NT2/D1 (cell line): ENCODE measurements at regions not wholly inside any gene's neighbourhood (a gene's known extent, or its start where the extent isn't known, plus 50 kb on each side); places are given as distances from the start of the nearest gene placed in this dataset.

ENCODE experiments used
- DNase-seq: peaks from one replicate; pipeline ENCODE4 v3.0.0-alpha.2; 2011; ENCODE audit warnings: low read depth, low spot score
- H3K27me3 ChIP-seq: 2 replicates; pipeline ENCODE4 v1.6.0; 2011; ENCODE audit warnings: mild to moderate bottlenecking; ENCODE audit not compliant: insufficient read length, insufficient read depth
- H3K36me3 ChIP-seq: 2 replicates; pipeline ENCODE4 v1.6.1; 2011; ENCODE audit warnings: mild to moderate bottlenecking, low read length, mixed read lengths; ENCODE audit not compliant: insufficient read depth, insufficient read length
- H3K4me1 ChIP-seq: 2 replicates; pipeline ENCODE4 v1.5.1; 2011; ENCODE audit not compliant: insufficient read depth, insufficient read length
- H3K4me3 ChIP-seq: 2 replicates; pipeline ENCODE4 v1.5.1; 2011; ENCODE audit warnings: low read depth; ENCODE audit not compliant: insufficient read length
- H3K9ac ChIP-seq: 2 replicates; pipeline ENCODE4 v1.6.0; 2011; ENCODE audit warnings: low read depth; ENCODE audit not compliant: insufficient read length
- H3K9me3 ChIP-seq: 2 replicates; pipeline ENCODE4 v1.5.1; 2011; ENCODE audit warnings: mild to moderate bottlenecking, low read length; ENCODE audit not compliant: insufficient read depth
- SUZ12 ChIP-seq: IDR thresholded peaks from 2 replicates; pipeline ENCODE4 v1.6.1; 2011; ENCODE audit not compliant: insufficient read length, insufficient read depth; ENCODE audit errors: extremely low read depth
- YY1 ChIP-seq: IDR thresholded peaks from 2 replicates; pipeline ENCODE4 v1.6.1; 2011; ENCODE audit not compliant: insufficient read length, insufficient read depth
- ZNF274 ChIP-seq: IDR thresholded peaks from 2 replicates; pipeline ENCODE4 v1.6.1; 2011; ENCODE audit warnings: mild to moderate bottlenecking, low read depth, low read length

GRCh38 chr11:115699326-115699725 is 195.1 kb upstream of the CADM1 start:
- TF ChIP-seq SUZ12 (no peak), ZNF274 (no peak), YY1 (no peak)
- Histone ChIP-seq H3K9me3 (no peaks in the 10 kb centered on the region), H3K36me3 (no peaks in the 10 kb centered on the region), H3K4me3 (no peak overlapping the region), H3K9ac (no peak overlapping the region), H3K4me1 (peaks cover 4% of the 10 kb centered on the region), H3K27me3 (no peaks in the 10 kb centered on the region)
- no peak for DNase-seq

- Histone ChIP-seq H3K4me3 (no peak overlapping the region), H3K36me3 (no peaks in the 10 kb centered on the region), H3K4me1 (peaks cover 4% of the 10 kb centered on the region), H3K9ac (no peak overlapping the region), H3K9me3 (no peaks in the 10 kb centered on the region), H3K27me3 (no peaks in the 10 kb centered on the region)
- no peak for TF ChIP-seq YY1
- no peak for TF ChIP-seq SUZ12
- TF ChIP-seq ZNF274, result no peak
- no peak for DNase-seq
Measured at GRCh38 chr11:115698243-115698642, 194.0 kb upstream of the CADM1 start.

GRCh38 chr11:115696563-115696962 is 192.3 kb upstream of the CADM1 start:
- Histone ChIP-seq H3K9me3 (no peaks in the 10 kb centered on the region), H3K27me3 (no peaks in the 10 kb centered on the region), H3K4me1 (peaks cover 4% of the 10 kb centered on the region), H3K4me3 (no peak overlapping the region), H3K36me3 (no peaks in the 10 kb centered on the region), H3K9ac (no peak overlapping the region)
- DNase-seq, result no peak
- no peak for TF ChIP-seq SUZ12
- TF ChIP-seq YY1, result no peak
- TF ChIP-seq ZNF274, result no peak

GRCh38 chr11:115695677-115696364 is 191.6 kb upstream of the CADM1 start:
- no peak for DNase-seq
- TF ChIP-seq SUZ12 (no peak), YY1 (no peak), ZNF274 (no peak)
- Histone ChIP-seq H3K36me3 (no peaks in the 10 kb centered on the region), H3K27me3 (no peaks in the 10 kb centered on the region), H3K4me3 (no peak overlapping the region), H3K9me3 (no peaks in the 10 kb centered on the region), H3K9ac (no peak overlapping the region), H3K4me1 (peaks cover 4% of the 10 kb centered on the region)

- no peaks in the 10 kb centered on the region for H3K9me3 ChIP-seq
- H3K36me3 ChIP-seq, result no peaks in the 10 kb centered on the region
- no peak for DNase-seq
- H3K4me3 ChIP-seq, result no peak overlapping the region
- H3K27me3 ChIP-seq, result no peaks in the 10 kb centered on the region
- no peak for TF ChIP-seq YY1
- peaks cover 4% of the 10 kb centered on the region for H3K4me1 ChIP-seq
- no peak overlapping the region for H3K9ac ChIP-seq
Measured at GRCh38 chr11:115693002-115693401, 188.8 kb upstream of the CADM1 start.

GRCh38 chr11:115691030-115691429 is 186.8 kb upstream of the CADM1 start:
- Histone ChIP-seq H3K9me3 (no peaks in the 10 kb centered on the region), H3K27me3 (no peaks in the 10 kb centered on the region), H3K9ac (no peak overlapping the region), H3K36me3 (no peaks in the 10 kb centered on the region), H3K4me1 (peaks cover 3% of the 10 kb centered on the region), H3K4me3 (no peak overlapping the region)
- DNase-seq, result no peak
- TF ChIP-seq YY1 (no peak), ZNF274 (no peak), SUZ12 (no peak)

GRCh38 chr11:115687934-115688333 is 183.7 kb upstream of the CADM1 start:
- Histone ChIP-seq H3K4me1 (no peaks in the 10 kb centered on the region), H3K9me3 (no peaks in the 10 kb centered on the region), H3K27me3 (no peaks in the 10 kb centered on the region), H3K9ac (no peak overlapping the region), H3K36me3 (no peaks in the 10 kb centered on the region), H3K4me3 (no peak overlapping the region)
- TF ChIP-seq YY1, result no peak
- no peak for TF ChIP-seq ZNF274
- no peak for TF ChIP-seq SUZ12
- no peak for DNase-seq
